Glomerular visceral epithelial cell (primary cell): ENCODE measurements at regions not wholly inside any gene's neighbourhood (a gene's known extent, or its start where the extent isn't known, plus 50 kb on each side); places are given as distances from the start of the nearest gene placed in this dataset.

Experiments used
- DNase-seq: peaks from one replicate; pipeline ENCODE4 v3.0.0-alpha.2; 2016; ENCODE audit errors: extremely low spot score

DNA sequence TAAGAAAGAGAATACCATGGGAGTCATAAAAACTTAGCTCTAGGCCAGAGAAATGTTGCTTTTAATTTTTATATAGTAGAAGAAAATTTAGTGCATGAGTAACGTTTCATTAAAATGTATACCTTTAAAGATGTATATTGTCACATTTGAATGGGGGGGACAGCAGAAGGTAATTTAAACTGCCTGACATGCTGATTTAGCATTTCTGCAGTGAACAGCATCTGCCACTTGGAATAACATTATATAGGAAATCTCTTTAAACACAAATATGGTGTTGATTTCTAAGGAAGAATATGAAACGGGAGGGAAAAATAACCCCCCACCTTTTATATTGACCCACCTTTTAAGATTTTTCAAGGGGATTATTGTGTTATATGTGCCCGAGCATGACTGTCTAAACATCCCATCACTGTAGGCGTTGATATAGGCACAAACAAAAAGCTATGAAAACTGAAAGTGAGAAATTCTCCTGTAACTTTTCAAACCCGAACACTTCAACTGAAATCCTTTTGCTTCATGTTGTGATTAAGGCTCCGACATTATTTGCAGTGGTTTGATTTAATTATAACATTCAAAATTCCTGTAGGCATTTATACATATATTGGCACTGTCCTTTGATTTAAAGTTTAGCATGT lies 244.7 kb upstream of the CELF2 start:
- DNase-seq = no peak

DNA sequence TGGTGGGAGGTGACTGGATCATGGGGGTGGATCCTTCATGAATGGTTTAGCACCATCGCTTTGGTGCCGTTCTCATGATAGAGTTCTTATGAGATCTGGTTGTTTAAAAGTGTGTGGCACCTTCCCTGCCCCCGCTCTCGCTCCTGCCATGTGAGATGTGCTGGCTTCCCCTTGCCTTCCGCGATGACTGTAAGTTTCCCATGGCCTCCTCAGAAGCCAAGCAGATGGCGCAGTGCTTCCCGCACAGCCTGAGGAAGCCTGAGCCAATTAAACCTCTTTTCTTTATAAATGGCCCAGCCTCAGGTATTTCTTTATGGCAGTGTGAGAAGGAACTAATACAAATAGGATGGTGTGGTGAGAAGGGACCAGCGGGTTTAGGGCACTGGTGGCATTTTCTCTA lies 243.3 kb upstream of the CELF2 start:
- no peak for DNase-seq

DNA sequence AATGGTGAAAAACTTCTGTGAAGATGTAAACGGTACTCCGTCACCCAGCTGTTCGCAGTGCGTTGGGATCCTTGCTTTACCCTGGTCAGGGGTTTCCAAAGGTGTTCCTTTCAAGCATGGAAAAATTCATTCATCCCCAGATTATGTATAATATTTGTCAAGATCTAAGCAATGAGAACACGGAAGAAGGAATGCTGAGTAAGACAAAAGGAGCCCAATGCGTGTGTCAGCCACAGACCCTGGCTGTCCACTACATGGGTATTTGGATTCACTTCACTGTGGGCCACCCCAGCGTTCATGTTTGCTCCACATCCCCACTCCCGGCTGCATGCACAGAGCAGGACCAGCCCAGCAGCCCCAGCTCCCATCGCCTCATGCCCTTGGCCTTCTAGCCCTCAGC lies 241.3 kb upstream of the CELF2 start:
- DNase-seq = no peak

DNA sequence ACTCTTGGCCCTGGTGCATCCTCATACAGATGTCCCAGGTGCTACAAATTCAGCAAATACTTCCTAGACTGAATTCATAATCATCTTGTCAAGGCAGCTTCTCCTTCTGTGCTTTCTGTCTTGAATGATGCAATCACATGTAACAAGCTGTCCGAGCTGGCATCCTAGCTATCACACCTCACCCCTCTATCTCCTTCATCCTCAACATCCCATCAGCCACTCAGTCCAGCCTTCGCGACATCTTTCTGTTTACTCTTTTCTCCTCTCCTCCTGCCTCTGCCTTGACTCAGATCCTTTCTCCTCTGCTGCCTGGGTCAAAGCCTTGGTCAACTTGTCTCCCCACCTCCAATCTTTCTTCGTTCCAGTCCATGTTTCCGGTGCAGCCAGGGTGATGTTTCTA lies 240.4 kb upstream of the CELF2 start:
- no peak for DNase-seq

DNA sequence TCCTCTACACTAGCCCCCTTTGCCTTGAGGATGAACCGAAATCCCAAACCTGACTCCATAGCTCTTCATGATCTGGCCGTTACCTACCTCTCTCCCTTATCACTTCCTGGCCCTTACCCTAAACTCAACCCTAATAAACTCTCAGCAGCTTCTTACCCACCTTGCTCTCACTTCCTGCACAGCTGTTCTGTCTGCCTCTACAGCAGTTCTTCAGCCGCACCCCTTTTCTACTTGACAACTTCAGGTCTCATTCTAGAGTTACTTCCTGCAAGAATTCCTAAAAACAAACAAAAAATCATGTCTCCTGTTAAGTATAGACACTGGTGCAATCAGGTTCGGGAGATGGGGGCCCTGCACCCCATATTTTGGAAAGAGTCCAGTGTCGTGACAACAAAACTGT lies 239.9 kb upstream of the CELF2 start:
- no peak for DNase-seq

DNA sequence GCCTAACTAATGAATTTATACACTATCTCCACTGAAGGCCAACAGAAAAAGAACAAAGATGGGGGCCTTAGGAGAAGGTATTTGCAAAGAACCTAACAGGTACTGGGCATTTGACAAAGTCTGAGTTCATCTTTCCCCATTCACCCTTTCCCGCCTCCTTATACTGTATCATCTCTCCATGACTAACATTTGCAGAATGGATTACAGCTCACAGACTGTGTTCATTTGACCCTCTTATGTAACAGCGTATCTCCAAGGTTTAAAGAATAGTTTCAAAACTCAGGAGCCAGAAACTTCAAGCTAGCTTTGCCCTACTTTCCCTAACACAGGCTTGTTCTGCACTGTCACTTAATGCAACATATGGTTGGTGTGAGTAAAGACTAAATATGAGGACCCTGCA lies 238.7 kb upstream of the CELF2 start:
- DNase-seq = no peak

DNA sequence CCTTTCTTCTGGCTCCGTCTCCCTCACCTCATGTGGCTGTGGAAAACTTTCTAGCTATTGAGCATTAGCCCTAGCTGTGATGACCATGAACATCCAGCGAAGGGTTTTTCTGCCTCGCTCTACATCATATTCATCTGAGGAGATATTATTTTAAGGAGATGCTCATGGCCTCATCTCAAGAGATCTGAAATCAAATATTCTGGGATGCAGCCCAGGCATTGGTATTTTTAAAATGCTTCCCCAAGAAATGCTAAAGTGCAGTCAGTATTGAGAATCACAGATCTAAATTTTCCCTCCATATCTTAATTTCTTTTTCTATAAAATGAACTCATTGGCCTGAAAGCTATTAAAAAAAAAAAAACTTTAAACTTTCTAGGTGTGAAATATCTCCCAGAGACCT lies 238.2 kb upstream of the CELF2 start:
- no peak for DNase-seq

DNA sequence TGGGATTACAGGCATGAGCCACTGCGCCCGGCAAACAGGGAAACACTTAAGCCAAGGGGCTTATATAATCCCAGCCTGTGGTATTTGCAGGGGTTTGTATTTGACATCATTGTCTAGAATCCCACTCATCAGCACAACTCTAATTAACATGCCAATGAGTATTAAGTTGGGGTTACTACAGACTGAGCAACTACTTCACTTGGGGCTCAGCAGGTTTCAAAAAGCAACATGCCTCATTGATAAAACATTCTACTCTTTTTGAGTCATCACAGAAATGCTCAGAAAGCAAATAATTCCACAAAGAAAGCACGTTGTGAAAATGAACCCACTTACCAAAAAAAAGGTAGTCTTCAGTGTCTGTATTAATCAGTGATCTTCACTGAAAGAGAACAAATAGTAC lies 236.9 kb upstream of the CELF2 start:
- DNase-seq = no peak

DNA sequence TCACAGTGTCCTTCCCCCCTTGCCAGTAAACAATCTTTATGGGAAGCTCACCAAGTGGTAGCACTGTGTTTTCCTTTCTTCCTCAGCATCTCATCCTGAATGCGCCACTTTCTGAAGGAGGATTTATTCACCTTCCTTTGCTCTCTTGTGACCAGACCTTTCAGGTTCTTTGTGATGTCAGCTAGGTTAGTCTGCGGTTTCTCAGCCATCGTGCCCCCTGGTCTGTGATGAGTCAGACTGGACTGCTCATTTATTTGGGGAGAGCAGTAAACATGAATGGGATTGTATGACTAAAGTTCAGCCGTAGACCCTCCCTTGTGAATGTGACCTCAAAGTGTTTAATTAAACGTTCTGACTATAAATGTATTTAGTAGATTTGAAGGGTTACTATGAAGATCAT lies 235.1 kb upstream of the CELF2 start:
- peak; percentile 85 for DNase-seq

DNA sequence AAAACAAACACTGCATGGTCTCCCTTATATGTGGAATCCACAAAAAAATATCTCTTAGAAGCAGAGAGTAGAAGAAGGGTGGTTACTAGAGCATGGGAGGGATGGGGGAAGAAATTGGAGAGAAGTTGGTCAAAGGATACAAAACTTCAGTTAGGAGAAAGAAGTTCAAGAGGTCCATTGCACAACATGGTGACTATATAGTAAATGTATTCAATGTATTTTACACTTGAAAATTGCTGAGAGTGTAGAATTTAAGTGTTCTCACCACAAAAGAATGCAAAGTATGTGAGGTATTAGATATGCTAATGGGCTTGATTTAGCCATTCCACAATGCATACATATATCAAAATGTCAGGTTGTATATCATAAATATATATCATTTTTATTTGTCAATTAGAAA lies 232.0 kb upstream of the CELF2 start:
- DNase-seq = peak; percentile 62

DNA sequence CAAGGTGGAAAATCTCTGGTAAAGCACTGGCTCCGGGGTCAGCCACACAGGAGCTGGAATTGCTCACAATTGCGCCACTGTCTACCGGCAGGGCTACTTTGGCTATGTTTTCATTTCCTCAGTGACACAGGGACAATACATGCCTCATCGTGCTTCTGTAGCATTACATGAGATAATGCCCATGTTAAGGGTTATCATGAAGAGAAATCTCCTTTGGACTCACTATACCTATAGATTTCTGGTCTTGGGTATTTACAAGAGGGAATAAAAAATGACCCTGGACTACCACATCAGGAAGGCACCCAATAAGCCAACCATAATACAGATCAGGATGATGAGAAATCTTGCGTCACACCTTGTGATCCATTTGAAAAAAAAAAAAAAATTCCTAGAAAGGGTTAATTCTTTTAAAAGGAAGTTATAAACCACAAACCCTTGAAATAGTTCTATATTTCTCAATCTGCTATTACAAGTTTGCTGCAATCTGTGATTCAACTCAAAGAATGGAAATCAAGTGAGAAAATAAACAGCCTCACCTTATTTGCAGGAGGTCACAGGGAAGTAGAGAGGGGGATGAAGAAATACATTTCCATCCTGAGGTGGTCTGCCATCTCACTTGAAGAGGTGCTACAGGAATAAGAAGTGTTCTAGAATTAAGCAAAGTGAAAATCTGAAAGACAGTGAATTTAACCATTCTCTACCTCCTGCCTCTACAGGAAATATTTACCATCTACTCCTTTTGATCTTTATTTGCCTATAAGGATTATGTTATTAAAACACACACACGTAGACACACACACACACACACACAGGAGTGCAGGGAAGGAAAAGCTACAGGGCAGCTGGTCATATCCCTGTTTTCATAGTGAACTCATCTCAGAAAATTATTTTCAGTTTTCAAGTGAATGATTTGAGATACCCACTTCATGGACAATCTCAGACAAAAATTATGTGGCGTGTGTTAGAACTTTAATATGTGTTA lies 231.3 kb upstream of the CELF2 start:
- peak; percentile 54 for DNase-seq

DNA sequence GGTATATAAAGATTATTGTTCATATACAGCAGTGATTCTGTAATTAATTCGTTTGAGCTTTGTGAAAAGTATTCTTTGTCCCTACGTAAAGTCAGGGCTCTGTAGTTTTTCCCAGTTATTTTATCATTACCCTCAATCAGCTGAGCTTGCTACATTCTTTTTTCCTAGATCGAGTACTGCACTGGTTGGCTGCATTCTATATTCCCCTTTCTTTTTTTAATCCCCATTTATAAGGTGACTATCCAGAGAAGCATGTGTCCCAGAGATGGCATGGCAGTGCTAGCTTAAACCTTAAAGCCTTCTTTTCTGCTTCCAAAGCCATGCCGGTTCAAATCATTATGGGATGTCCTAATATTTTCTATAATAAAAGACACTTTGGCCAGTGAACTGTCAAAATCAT lies 230.1 kb upstream of the CELF2 start:
- DNase-seq = no peak

DNA sequence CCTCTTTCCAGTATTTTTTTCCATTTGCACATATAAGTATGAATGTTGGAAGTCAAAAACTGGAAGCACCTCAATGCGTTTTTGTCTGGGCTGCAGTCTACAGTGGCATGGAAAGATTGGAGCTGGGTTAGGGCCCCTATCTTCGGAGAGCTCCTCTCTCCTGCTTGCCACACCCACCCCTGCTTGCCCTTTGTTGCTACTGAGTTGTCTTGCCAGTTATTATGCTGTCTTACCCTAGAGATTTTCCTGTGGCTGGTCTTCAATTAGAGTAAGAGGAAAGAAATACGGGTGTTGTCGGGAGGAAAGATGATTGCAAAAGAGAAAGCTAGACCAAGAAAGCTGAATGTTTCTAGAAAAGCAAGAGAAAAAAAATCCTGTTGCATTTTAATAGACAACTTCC lies 228.9 kb upstream of the CELF2 start:
- DNase-seq = no peak

DNA sequence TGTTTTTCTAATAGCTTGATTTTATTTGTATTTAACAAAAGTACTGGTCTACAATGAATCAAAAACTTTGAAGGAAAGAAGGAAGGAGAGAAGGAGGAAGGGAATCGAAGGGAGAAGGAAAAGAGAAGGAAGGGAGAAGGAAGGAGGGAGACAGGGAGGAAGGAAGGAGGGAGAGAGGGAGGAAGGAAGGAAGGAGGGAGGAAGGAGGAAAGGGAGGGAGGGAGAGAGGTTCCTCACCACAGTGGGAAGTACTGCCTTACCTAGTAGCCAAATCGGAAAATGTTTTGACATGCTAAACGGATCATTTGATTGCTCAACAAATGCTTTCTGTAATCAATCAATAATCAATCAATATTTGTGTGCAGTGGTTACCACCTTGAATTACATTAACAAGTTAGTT lies 225.8 kb upstream of the CELF2 start:
- DNase-seq = no peak

DNA sequence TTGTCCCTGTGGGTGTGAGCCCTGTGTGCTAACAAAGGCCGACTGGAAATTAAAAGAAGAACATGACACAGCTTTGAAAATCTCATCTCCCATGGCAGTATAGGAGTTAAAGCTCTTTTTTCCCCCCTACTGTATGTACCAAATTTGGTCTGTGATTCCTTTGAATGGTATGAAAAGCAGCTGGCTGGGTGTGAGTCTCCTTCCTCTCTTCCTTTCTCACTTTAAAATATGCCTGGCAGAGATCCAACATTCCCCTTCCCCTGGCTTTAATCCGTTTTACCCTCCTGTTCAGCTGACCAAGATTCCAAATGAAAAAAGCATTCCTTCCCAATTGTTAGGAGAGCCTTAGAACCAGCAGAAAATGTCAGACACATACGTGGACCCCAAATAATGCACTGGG lies 225.0 kb upstream of the CELF2 start:
- peak; percentile 86 for DNase-seq

DNA sequence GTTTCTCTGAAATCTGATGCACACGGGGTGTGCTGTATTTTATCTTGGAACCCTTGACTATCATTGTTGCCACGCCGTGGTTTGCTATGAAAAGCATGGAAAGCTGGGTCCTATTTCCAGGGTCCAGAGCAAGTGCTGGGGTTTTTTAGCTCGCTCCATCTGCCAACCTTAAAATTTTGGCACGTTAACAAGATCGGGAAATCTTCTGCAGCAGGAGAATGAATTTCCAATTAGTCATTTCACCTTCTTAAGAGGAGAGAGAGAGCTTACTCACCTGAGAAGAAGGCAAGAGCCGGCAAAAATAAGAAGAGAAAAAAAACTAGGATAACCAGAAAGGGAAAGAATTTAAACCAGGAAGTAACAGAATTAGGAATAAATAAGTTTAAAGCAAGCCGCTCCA lies 223.6 kb upstream of the CELF2 start:
- DNase-seq = peak; percentile 55

DNA sequence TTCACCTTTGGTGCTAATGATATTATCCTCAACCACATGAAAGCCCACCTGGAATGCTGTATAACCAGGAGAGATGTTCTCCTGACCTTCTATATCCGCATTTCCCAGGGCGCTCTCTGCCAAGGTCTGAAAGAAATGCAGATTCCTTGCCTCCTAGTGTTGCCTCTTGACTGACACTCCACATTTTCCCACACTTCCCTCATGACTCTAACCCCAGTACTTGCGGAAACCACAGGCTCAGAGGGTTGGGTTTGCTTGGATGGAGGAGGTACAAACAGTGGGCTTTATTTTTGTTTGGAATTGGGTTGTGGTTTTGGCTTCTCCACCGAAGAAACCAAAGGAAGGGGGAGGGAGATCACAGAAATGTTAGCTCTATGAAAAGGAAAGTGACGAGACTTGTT lies 222.9 kb upstream of the CELF2 start:
- DNase-seq = peak; percentile 75

DNA sequence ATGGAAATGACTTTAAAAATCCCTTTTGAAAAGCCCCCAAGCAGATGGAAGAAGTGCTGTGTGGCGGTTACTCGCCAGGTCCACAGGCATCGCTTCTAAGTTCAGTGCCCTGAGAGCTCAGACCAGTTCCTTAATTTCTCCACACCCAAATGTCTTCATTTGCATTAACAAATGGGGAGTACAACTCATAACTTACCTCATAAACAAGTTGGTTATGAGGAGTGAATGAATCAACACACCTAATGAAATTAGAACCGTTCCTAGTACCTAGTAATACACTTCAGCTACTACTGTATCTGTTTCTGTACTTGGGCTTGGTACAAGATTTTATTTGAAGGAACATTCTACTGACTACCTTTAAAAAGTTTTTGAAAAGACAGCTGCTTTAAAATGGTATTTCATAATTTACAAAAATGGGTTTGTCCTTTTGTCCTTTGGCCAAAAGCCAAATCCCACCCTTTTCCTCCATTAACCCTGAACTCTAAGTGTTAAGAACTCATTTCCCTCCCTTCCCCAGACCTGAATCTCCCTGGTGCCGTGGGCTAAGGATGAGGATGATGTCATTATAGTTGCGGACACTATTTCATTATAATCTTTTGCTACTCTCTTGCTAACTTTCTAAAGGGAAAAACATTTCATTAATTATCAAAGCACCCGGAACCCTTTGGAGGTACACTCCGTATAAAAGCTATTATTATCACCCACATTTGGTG lies 221.5 kb upstream of the CELF2 start:
- DNase-seq = no peak

DNA sequence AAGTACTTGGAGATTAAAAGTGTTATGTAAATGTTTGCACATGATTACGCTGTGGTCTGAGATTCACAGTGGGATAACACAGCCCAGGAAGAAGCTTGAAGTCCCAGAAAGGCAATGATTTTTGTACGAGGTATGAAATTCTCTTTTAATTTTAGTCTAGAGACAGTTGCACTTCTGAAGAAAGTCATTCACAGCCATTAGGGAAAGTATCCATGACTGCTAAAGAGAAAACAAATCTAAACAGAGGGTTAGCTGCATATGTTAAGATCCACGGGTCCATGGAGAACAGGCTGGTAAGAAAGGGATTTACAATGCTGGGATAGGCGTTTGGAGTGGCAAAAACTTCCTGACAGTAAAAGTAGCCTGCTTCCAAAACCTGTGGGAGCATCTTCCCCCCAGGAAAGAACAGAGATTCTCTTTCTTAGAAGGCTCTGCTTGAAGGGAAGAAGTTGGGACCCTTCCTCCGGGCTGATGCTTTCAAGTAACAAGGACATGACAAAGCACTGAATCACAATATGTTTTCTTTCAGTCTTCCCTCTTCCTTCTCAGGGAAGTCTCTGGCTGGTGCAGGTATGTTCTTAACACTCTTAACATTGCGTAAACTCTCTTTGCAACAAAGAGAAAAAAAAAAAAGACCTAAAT lies 220.8 kb upstream of the CELF2 start:
- DNase-seq = no peak

DNA sequence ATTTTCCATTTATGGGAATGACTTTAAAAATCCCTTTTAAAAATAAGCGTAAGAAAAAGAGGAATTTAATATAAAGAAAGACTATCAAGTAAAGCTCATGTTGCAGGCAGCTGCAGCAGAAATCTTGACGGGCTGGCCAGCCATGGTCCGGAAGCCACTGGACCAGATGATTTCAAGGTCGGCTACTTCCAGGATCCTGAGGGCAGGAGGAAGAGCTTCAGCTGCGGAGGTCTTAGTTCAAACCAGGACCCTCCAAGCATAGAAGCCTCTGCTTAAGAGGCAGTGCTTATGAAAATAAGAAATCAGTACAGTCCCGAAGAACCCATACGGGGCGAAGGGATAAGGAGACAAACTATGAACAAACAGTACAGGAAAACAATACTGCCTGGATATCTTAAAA lies 220.2 kb upstream of the CELF2 start:
- no peak for DNase-seq

DNA sequence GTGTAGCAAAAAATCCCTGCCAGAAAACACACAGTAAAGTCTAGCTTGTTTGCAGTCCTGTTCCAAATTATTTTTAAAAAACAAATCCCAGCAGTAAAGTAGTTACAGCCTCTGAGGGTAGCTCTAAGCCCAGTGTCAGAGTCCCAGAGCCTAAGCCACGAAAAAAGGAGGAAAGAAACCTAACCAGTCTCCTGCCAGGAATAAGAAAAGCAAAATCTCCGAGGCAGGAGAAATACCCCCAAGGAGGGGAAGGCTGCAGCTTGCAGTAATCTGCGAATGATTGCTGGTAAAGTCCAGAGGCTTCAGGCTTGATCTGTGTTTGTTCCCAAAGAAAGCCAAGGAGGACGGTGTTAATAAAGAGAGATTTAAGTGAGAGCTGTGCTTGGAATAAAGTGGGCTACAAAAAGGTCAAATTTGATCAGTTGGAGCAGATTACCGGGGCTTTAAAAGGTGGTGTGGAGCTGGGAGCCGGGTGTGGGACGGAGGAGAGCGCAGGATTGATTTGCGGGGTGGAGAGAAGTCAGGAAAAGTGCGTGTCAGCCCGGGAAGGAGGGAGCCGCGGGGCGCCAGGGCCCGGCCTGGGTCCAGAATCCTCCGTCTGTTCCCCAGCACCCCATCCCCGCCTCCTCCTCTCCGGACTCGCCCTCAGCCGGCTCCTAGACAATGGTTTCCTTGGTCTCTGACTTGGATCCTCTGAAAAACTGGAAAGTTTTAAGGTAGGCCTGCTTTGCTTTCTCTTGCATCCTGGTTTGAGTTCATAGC lies 219.4 kb upstream of the CELF2 start:
- no peak for DNase-seq

DNA sequence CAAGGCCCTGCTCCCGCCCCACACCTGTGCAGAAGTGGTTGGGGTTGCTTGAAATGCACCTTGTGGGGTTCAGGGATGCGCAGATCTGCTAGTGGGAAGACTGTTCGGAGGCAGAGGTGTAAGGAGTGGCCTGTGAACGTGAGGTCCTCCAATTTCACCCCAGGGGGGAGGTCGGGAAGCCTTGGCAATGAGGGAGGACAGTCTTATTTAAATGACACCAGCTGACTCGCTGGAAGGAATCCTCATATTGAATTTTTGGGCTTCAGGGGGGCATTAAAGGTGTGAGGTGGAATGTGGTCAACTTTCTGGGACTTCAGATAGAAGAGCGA lies 218.8 kb upstream of the CELF2 start:
- DNase-seq = no peak
